ENCODE measurements at regions not wholly inside any gene's neighbourhood (a gene's known extent, or its start where the extent isn't known, plus 50 kb on each side); places are given as distances from the start of the nearest gene placed in this dataset.

DNA sequence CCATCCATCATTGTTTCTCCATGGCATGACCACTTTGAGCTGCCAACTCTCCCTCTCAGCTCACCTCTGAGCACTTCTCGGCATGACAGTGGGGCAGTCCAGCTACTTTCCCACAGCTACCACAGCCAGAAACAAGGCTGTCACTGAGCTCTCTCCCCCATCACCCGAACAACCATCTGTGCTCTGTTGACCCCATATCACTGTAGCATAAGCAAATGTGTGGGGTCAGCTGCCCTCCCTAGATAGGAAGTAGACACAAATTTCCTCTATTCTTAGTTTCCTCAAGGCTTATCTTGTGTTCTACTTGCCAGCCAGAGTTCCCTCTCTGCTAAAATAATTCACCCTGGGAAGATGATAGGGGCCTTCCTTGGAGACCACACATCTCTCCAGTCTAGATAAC lies 82.6 kb upstream of the FUT8 start:
- TF ChIP-seq EP300 (IDR thresholded peaks at IDR 0.05), result no peak
- no peak for TF ChIP-seq POLR2A (IDR thresholded peaks at IDR 0.05)
- TF ChIP-seq CTCF (IDR thresholded peaks at IDR 0.05), result no peak
- TF ChIP-seq POLR2AphosphoS5 (IDR thresholded peaks at IDR 0.05), result no peak
